HepG2 (cell line): ENCODE measurements at regions not wholly inside any gene's neighbourhood (a gene's known extent, or its start where the extent isn't known, plus 50 kb on each side); places are given as distances from the start of the nearest gene placed in this dataset.

ENCODE experiments used
- ATAC-seq: fragments of 200-7000 bp; cut with Tn5 transposase; 3 replicates; pipeline ENCODE4 v1.9.1; 2020; ENCODE audit warnings: mild to moderate bottlenecking, moderate library complexity
- BruUV-seq: library from RNA; stranded (reverse); fragments of 400-500 nt; replicated peaks from 2 replicates; lab custom pipeline; 2021; lab: Mats Ljungman, UMichigan
- CTCF ChIA-PET: fragments of 300-600 bp; formaldehyde crosslinking; extraction: SDS; loops from one replicate; lab custom pipeline; 2021; ENCODE audit warnings: low total read pairs, inconsistent platforms, low intra/inter-chr PET ratio; lab: Yijun Ruan, JAX
- POLR2A ChIA-PET: fragments of 350-600 bp; sonication (Branson Sonifier 250); formaldehyde crosslinking; loops from one replicate; lab custom pipeline; 2020; ENCODE audit warnings: antibody characterized with exemption, inconsistent platforms; lab: Yijun Ruan, JAX
- DNase-seq: peaks from one replicate; pipeline ENCODE4 v3.0.0-alpha.2; 2015; ENCODE audit warnings: low spot score
- FAIRE-seq: peaks from 3 replicates; lab custom pipeline; 2011; peaks lifted over from hg19 to GRCh38; lab: Jason Lieb, UNC
- H2AFZ ChIP-seq: one replicate; pipeline ENCODE4 v1.6.1; 2011; ENCODE audit warnings: low read length, inconsistent platforms
- H3K27ac ChIP-seq: fragments of 300-600 bp; 3 replicates; pipeline ENCODE4 v1.8.0; 2011; ENCODE audit warnings: mixed run types, mild to moderate bottlenecking, mixed read lengths, low read length, inconsistent platforms; ENCODE audit not compliant: insufficient read depth; ENCODE audit errors: extremely low read length
- H3K27me3 ChIP-seq, 2 experiments: fragments of 200-600 bp in 1 of 2; 2 replicates in 1 of 2; 3 replicates in 1 of 2; pipeline versions ENCODE4 v1.6.0 to v1.8.0; 2011; ENCODE audit warnings: low read length in 2 of 2, mild to moderate bottlenecking in 2 of 2, moderate library complexity in 2 of 2, inconsistent platforms in 1 of 2; ENCODE audit not compliant: insufficient read depth in 2 of 2, control insufficient read depth in 1 of 2
- H3K36me3 ChIP-seq, 2 experiments: fragments of 200-600 bp in 1 of 2; replicated peaks in 1 of 2; 2 replicates in 1 of 2; 3 replicates in 1 of 2; pipeline versions ENCODE4 v1.5.1 to v1.8.0; 2011; ENCODE audit warnings: low read length in 2 of 2, inconsistent platforms in 1 of 2; ENCODE audit not compliant: insufficient read depth in 2 of 2, control insufficient read depth in 1 of 2
- H3K4me1 ChIP-seq: 2 replicates; pipeline ENCODE4 v1.5.1; 2012; ENCODE audit warnings: low read length, inconsistent platforms; ENCODE audit not compliant: insufficient read depth
- H3K4me2 ChIP-seq: 2 replicates; pipeline ENCODE4 v1.6.0; 2011; ENCODE audit warnings: low read depth, low read length, inconsistent platforms
- H3K4me3 ChIP-seq, 3 experiments: fragments of 200-600 bp in 1 of 3; sonication (generic), shearing (Covaris generic) in 1 of 3; replicated peaks in 1 of 3; 2 replicates each; pipeline ENCODE4 v1.5.1; 2011 to 2016; ENCODE audit warnings: low read length in 3 of 3, inconsistent platforms in 2 of 3, low read depth in 2 of 3, mild to moderate bottlenecking in 2 of 3, control low read depth in 1 of 3, mixed read lengths in 1 of 3; ENCODE audit not compliant: insufficient read depth in 1 of 3
- H3K79me2 ChIP-seq: one replicate; pipeline ENCODE4 v1.6.1; 2011; ENCODE audit warnings: low read length, inconsistent platforms; ENCODE audit not compliant: insufficient read depth
- H3K9ac ChIP-seq: 2 replicates; pipeline ENCODE4 v1.6.0; 2011; ENCODE audit warnings: mild to moderate bottlenecking, low read depth, low read length, inconsistent platforms; ENCODE audit not compliant: insufficient read depth
- H3K9me3 ChIP-seq: 2 replicates; pipeline ENCODE4 v1.5.1; 2012; ENCODE audit warnings: mild to moderate bottlenecking, low read length
- H4K20me1 ChIP-seq: 2 replicates; pipeline ENCODE4 v1.6.0; 2011; ENCODE audit warnings: inconsistent platforms, mild to moderate bottlenecking, low read length, moderate library complexity; ENCODE audit not compliant: insufficient read depth
- GTF3A ChIP-seq: sonication (generic); formaldehyde crosslinking; conservative IDR thresholded peaks from 2 replicates; pipeline ENCODE4 v1.4.0; 2020; ENCODE audit warnings: mild to moderate bottlenecking, missing genetic modification reagents
- SALL2 ChIP-seq: sonication (generic); formaldehyde crosslinking; IDR thresholded peaks from 2 replicates; pipeline ENCODE4 v1.8.1; 2023; ENCODE audit warnings: mild to moderate bottlenecking, missing genetic modification reagents, inconsistent platforms
- TOPORS ChIP-seq: sonication (generic); formaldehyde crosslinking; IDR thresholded peaks from 2 replicates; pipeline ENCODE4 v1.8.0; 2023; ENCODE audit warnings: mild to moderate bottlenecking, missing genetic modification reagents
- ZC3H4 ChIP-seq: sonication (generic); formaldehyde crosslinking; IDR thresholded peaks from 2 replicates; pipeline ENCODE4 v1.4.0; 2020; ENCODE audit warnings: missing genetic modification reagents, borderline replicate concordance
- ZNF382 ChIP-seq: sonication (generic); formaldehyde crosslinking; IDR thresholded peaks from 2 replicates; pipeline ENCODE4 v1.5.0; 2020; ENCODE audit warnings: missing genetic modification reagents, mild to moderate bottlenecking, borderline replicate concordance
- ZNF850 ChIP-seq: sonication (generic); formaldehyde crosslinking; conservative IDR thresholded peaks from 2 replicates; pipeline ENCODE4 v1.9.0; 2021; ENCODE audit warnings: mild to moderate bottlenecking, missing genetic modification reagents
- ZSCAN12 ChIP-seq: sonication (generic); formaldehyde crosslinking; IDR thresholded peaks from 2 replicates; pipeline ENCODE4 v1.9.0; 2021; ENCODE audit warnings: mild to moderate bottlenecking, missing genetic modification reagents
- WGBS: methylation state at CpG from one replicate; pipeline ENCODE4 v1.1.6; 2017; ENCODE audit warnings: low lambda C conversion rate; 5-methylcytosine and 5-hydroxymethylcytosine counted together
- in situ Hi-C: cut with HindIII; loops from 2 replicates; pipeline ENCODE4 v1.10.0; 2017; ENCODE audit warnings: low pct_unique_long_range_greater_than_20kb; ENCODE audit not compliant: extremely low pct_ligation_motif_present
- intact Hi-C: fragments of 100-400 bp; cut with micrococcal nuclease; formaldehyde crosslinking; loops from one replicate; pipeline ENCODE4 v1.10.0; 2022; ENCODE audit not compliant: unreplicated experiment
- TF ChIP-seq, protein P1 (sequence below): sonication (generic); formaldehyde crosslinking; IDR thresholded peaks from 2 replicates; pipeline ENCODE4 v1.4.0; 2020; ENCODE audit warnings: missing genetic modification reagents

DNA sequence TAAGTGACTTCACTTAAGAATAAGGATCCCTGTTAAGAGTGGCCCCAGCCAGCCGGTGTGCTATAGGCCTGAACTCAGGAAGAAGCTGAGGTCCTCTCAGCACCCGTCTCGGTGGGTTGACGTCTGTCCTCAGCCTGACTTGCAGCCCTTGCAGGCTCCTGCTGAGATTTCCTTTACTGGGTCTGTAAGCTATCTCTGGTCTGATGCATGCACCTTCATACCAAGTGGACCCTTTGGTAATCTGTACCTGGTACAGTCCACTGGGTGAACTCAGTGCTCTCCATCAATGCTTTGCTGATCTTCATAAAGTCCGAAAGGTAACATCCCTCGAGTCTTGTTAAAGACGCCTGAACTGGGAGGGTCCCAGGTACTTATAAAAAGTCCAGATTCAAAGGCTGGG is 212.0 kb upstream of the PPP2R3A start (continued):
- TF ChIP-seq ZC3H4 (CRISPR knock-in tag) (no peak), TOPORS (CRISPR knock-in tag) (no peak)

DNA sequence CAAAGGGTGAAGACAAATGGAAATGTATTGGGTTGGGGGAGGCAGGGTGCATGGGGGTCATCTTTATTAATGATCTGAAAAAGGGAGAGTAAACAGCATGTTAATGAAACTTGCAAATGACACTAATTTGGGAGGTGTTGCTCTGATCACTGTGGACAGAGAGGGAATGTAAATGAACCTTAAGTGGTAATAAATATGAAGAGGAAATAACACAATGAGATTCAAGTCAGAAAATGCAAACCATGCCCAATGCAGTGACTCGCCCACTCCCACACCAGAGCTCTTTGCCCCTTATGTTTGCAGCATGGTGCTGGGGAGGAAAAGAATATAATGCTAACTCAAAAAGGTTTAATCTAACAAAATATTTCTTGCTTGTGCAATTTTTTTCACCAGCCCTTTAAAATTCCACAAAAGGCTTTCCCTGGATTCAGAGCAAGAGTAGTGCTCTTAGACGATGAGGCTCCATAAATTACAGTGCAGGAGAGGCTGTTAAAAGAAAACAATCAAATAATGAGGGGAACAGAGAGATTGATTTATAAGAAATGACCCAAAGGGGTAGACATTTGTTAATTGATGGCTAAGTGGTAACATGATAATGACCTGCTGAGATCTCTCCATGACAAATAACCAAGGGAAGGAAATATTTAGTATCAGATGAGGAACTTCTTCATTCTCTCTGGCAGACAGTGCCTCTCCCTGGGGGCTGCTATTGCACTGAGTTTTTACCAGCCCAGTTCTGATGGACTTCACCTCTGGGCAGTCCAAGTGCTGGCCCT is 210.0 kb upstream of the PPP2R3A start:
- Histone ChIP-seq H3K27me3 (no peaks in the 10 kb centered on the region), H3K9ac (no peak overlapping the region), H3K4me2 (no peak overlapping the region)
- TF ChIP-seq ZNF382 (CRISPR knock-in tag) (no peak), ZSCAN12 (CRISPR knock-in tag) (no peak), GTF3A (CRISPR knock-in tag) (no peak), ZNF850 (CRISPR knock-in tag) (no peak), SALL2 (CRISPR knock-in tag) (no peak)
- TF ChIP-seq, protein P1, sequence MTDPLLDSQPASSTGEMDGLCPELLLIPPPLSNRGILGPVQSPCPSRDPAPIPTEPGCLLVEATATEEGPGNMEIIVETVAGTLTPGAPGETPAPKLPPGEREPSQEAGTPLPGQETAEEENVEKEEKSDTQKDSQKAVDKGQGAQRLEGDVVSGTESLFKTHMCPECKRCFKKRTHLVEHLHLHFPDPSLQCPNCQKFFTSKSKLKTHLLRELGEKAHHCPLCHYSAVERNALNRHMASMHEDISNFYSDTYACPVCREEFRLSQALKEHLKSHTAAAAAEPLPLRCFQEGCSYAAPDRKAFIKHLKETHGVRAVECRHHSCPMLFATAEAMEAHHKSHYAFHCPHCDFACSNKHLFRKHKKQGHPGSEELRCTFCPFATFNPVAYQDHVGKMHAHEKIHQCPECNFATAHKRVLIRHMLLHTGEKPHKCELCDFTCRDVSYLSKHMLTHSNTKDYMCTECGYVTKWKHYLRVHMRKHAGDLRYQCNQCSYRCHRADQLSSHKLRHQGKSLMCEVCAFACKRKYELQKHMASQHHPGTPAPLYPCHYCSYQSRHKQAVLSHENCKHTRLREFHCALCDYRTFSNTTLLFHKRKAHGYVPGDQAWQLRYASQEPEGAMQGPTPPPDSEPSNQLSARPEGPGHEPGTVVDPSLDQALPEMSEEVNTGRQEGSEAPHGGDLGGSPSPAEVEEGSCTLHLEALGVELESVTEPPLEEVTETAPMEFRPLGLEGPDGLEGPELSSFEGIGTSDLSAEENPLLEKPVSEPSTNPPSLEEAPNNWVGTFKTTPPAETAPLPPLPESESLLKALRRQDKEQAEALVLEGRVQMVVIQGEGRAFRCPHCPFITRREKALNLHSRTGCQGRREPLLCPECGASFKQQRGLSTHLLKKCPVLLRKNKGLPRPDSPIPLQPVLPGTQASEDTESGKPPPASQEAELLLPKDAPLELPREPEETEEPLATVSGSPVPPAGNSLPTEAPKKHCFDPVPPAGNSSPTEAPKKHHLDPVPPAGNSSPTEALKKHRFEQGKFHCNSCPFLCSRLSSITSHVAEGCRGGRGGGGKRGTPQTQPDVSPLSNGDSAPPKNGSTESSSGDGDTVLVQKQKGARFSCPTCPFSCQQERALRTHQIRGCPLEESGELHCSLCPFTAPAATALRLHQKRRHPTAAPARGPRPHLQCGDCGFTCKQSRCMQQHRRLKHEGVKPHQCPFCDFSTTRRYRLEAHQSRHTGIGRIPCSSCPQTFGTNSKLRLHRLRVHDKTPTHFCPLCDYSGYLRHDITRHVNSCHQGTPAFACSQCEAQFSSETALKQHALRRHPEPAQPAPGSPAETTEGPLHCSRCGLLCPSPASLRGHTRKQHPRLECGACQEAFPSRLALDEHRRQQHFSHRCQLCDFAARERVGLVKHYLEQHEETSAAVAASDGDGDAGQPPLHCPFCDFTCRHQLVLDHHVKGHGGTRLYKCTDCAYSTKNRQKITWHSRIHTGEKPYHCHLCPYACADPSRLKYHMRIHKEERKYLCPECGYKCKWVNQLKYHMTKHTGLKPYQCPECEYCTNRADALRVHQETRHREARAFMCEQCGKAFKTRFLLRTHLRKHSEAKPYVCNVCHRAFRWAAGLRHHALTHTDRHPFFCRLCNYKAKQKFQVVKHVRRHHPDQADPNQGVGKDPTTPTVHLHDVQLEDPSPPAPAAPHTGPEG (CRISPR knock-in tag) = no peak
- TF ChIP-seq, all 625 proteins: peak for 0
- no TSS peak for BruUV-seq
- FAIRE-seq (no peak), DNase-seq (no peak), ATAC-seq (no peak)
- Histone ChIP-seq H3K9me3 (no peaks in the 10 kb centered on the region), H2AFZ (no peak overlapping the region), H3K79me2 (no peaks in the 10 kb centered on the region), H3K36me3 (no peaks in the 10 kb centered on the region), H3K4me3 (no peak overlapping the region), H3K4me1 (no peaks in the 10 kb centered on the region), H3K27ac (no peak overlapping the region), H4K20me1 (no peaks in the 10 kb centered on the region)
- intact Hi-C loops = no loop called here
- WGBS = 0% methylated on average over 2 of the region's 2 CpGs
- POLR2A ChIA-PET = no interaction called here
- CTCF ChIA-PET = no interaction called here
- in situ Hi-C loops = no loop called here
